ENCODE measurements at regions not wholly inside any gene's neighbourhood (a gene's known extent, or its start where the extent isn't known, plus 50 kb on each side); places are given as distances from the start of the nearest gene placed in this dataset.

- TF ChIP-seq CTCF (IDR thresholded peaks at IDR 0.05; ENCODE audit: insufficient read depth, low read length), result no peak
- no peak for TF ChIP-seq POLR2AphosphoS5 (IDR thresholded peaks at IDR 0.05; ENCODE audit: low read depth)
- TF ChIP-seq, protein P1, sequence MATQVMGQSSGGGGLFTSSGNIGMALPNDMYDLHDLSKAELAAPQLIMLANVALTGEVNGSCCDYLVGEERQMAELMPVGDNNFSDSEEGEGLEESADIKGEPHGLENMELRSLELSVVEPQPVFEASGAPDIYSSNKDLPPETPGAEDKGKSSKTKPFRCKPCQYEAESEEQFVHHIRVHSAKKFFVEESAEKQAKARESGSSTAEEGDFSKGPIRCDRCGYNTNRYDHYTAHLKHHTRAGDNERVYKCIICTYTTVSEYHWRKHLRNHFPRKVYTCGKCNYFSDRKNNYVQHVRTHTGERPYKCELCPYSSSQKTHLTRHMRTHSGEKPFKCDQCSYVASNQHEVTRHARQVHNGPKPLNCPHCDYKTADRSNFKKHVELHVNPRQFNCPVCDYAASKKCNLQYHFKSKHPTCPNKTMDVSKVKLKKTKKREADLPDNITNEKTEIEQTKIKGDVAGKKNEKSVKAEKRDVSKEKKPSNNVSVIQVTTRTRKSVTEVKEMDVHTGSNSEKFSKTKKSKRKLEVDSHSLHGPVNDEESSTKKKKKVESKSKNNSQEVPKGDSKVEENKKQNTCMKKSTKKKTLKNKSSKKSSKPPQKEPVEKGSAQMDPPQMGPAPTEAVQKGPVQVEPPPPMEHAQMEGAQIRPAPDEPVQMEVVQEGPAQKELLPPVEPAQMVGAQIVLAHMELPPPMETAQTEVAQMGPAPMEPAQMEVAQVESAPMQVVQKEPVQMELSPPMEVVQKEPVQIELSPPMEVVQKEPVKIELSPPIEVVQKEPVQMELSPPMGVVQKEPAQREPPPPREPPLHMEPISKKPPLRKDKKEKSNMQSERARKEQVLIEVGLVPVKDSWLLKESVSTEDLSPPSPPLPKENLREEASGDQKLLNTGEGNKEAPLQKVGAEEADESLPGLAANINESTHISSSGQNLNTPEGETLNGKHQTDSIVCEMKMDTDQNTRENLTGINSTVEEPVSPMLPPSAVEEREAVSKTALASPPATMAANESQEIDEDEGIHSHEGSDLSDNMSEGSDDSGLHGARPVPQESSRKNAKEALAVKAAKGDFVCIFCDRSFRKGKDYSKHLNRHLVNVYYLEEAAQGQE (IDR thresholded peaks at IDR 0.05; ENCODE audit: insufficient replicate concordance, low read depth), result no peak
- TF ChIP-seq GABPA (IDR thresholded peaks at IDR 0.05; ENCODE audit: low read depth), result no peak
- no peak for TF ChIP-seq SPI1 (IDR thresholded peaks at IDR 0.05; ENCODE audit: borderline replicate concordance, low read depth)
These were observed 153.0 kb downstream of the PHETA1 start for GRCh38 chr12:111215881-111216280.

Data from HL-60 (cell line).